HEK293T (cell line): ENCODE measurements at regions not wholly inside any gene's neighbourhood (a gene's known extent, or its start where the extent isn't known, plus 50 kb on each side); places are given as distances from the start of the nearest gene placed in this dataset.

Source experiments
- CTCF ChIA-PET: fragments of 350-600 bp; formaldehyde crosslinking; extraction: SDS; loops from one replicate; lab custom pipeline; 2021; ENCODE audit warnings: antibody characterized with exemption, inconsistent platforms; lab: Yijun Ruan, JAX
- POLR2A ChIA-PET: fragments of 350-600 bp; formaldehyde crosslinking; extraction: SDS; loops from one replicate; lab custom pipeline; 2020; ENCODE audit warnings: antibody characterized with exemption, inconsistent platforms; lab: Yijun Ruan, JAX
- DNase-seq: peaks from one replicate; pipeline ENCODE4 v3.0.0; 2012; ENCODE audit warnings: mixed read lengths; ENCODE audit errors: extremely low spot score
- ARNT ChIP-seq: fragments of 450-650 bp; IDR thresholded peaks from 2 replicates; pipeline ENCODE4 v1.6.1; 2017; ENCODE audit warnings: mild to moderate bottlenecking
- BHLHE40 ChIP-seq: fragments of 450-650 bp; IDR thresholded peaks from 2 replicates; pipeline ENCODE4 v1.6.1; 2016; ENCODE audit warnings: mild to moderate bottlenecking, moderate library complexity, borderline replicate concordance
- CTBP1 ChIP-seq: fragments of 450-650 bp; IDR thresholded peaks from 2 replicates; pipeline ENCODE4 v1.6.1; 2016; ENCODE audit warnings: borderline replicate concordance
- ELF4 ChIP-seq: fragments of 450-650 bp; IDR thresholded peaks from 2 replicates; pipeline ENCODE4 v1.6.1; 2017; ENCODE audit warnings: antibody characterized with exemption
- FOXA1 ChIP-seq: fragments of 450-650 bp; IDR thresholded peaks from 2 replicates; pipeline ENCODE4 v1.6.1; 2016; ENCODE audit warnings: mild to moderate bottlenecking
- FOXK2 ChIP-seq: fragments of 450-650 bp; IDR thresholded peaks from 2 replicates; pipeline ENCODE4 v1.6.1; 2016; ENCODE audit warnings: mild to moderate bottlenecking
- FOXM1 ChIP-seq: fragments of 450-650 bp; IDR thresholded peaks from 2 replicates; pipeline ENCODE4 v1.6.1; 2017; ENCODE audit warnings: mild to moderate bottlenecking, borderline replicate concordance
- HDGF ChIP-seq: fragments of 450-650 bp; IDR thresholded peaks from 2 replicates; pipeline ENCODE4 v1.6.1; 2017; ENCODE audit warnings: antibody characterized with exemption, borderline replicate concordance
- L3MBTL2 ChIP-seq: fragments of 450-650 bp; conservative IDR thresholded peaks from 2 replicates; pipeline ENCODE4 v1.6.1; 2016; ENCODE audit warnings: mild to moderate bottlenecking
- LEF1 ChIP-seq: fragments of 450-650 bp; IDR thresholded peaks from 2 replicates; pipeline ENCODE4 v1.6.1; 2017; ENCODE audit warnings: mild to moderate bottlenecking, borderline replicate concordance
- NFRKB ChIP-seq: fragments of 450-650 bp; IDR thresholded peaks from 2 replicates; pipeline ENCODE4 v1.6.1; 2016; ENCODE audit warnings: mild to moderate bottlenecking, moderate library complexity
- SP1 ChIP-seq: fragments of 450-650 bp; IDR thresholded peaks from 2 replicates; pipeline ENCODE4 v1.6.1; 2017
- SUZ12 ChIP-seq: fragments of 450-650 bp; IDR thresholded peaks from 2 replicates; pipeline ENCODE4 v1.6.1; 2016; ENCODE audit warnings: mild to moderate bottlenecking
- TARDBP ChIP-seq: fragments of 450-650 bp; IDR thresholded peaks from 2 replicates; pipeline ENCODE4 v1.6.1; 2016
- ZNF384 ChIP-seq: fragments of 450-650 bp; IDR thresholded peaks from 2 replicates; pipeline ENCODE4 v1.6.1; 2016
- TF ChIP-seq, protein P1 (sequence below): fragments of 450-650 bp; IDR thresholded peaks from 2 replicates; pipeline ENCODE4 v1.6.1; 2016

DNA sequence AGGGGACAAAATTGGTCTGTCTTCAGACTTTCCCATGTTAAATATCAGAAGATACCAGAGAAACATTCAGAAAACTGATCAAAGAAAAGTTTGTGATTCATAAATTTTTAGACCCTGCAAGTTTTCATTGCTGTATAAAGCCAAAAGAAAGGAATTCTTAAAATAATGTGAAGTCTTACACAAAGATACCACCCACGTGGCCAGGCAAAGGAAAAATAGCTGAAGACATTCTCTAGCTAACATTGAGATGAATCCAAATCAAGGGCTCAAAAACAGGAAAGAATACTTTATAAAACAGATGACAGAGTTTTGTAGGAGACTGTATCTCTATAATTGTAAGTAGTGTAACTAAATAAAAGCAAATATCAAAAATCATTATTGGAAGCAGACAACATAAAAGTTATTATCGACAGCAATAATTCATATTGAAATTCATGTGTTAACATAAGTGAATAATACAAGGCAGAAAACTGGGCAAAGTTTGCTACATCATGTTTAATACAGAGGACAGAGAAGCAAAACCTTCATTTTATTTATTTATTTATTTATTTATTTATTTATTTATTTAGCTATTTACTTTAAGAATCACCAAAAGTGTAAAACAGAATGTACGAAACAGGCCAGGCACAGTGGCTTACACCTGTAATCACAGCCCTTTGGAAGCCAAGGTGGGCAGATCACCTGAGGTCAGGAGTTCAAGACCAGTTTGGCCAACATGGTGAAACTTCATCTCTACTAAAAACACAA is 204.6 kb upstream of the SLIT2 start:
- CTCF ChIA-PET, result no interaction called here
- DNase-seq, result no peak
- POLR2A ChIA-PET, result no interaction called here
- TF ChIP-seq BHLHE40, result no peak
- TF ChIP-seq FOXA1, result no peak
- TF ChIP-seq ZNF384, result no peak
- TF ChIP-seq ELF4, result no peak
- no peak for TF ChIP-seq SP1
- no peak for TF ChIP-seq LEF1
- no peak for TF ChIP-seq TARDBP
- TF ChIP-seq, protein P1, sequence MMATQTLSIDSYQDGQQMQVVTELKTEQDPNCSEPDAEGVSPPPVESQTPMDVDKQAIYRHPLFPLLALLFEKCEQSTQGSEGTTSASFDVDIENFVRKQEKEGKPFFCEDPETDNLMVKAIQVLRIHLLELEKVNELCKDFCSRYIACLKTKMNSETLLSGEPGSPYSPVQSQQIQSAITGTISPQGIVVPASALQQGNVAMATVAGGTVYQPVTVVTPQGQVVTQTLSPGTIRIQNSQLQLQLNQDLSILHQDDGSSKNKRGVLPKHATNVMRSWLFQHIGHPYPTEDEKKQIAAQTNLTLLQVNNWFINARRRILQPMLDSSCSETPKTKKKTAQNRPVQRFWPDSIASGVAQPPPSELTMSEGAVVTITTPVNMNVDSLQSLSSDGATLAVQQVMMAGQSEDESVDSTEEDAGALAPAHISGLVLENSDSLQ, result no peak
- no peak for TF ChIP-seq SUZ12
- no peak for TF ChIP-seq FOXK2
- no peak for TF ChIP-seq CTBP1
- no peak for TF ChIP-seq L3MBTL2
- TF ChIP-seq ARNT, result no peak
- TF ChIP-seq NFRKB, result no peak

DNA sequence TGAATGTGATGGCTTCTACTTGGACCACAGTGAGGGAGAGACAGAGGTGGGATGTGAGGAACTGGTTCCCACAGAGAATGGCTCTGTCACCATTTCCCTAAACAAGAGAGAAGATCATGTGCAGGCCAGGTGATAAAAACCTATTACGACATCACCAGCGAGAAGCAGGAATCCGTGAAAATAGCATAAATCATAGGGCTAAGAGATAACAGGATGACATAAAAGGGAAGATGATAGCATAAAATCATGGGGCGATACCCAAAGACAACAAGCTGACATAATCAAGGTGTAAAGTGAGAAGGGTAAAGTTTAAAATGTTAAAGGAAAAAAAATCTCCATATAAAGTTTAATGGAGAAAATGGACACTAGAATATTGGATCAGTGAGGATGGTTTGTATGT is 205.5 kb upstream of the SLIT2 start:
- TF ChIP-seq, protein P1, result no peak
- ChIA-PET CTCF (no interaction called here), POLR2A (no interaction called here)
- no peak for DNase-seq

DNA sequence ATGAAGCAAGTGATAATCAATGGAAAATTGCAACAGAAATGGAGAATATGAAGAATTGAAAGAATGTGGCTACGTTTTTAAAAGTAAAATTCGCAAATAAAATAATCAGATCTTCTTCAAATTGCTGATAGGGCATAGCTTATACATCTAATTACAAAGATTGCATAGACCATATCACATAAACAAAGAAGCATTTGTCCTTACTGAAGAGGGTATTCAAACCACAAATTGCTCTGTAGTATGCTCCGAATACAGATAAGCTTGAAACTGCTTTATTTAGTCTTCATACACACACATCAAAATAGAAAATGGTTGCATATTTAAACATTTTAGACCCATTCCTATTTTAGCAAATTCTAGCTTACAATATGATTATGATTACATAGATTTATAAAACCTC is 206.7 kb upstream of the SLIT2 start:
- ChIA-PET CTCF (no interaction called here), POLR2A (no interaction called here)
- TF ChIP-seq FOXA1, result no peak
- no peak for DNase-seq

DNA sequence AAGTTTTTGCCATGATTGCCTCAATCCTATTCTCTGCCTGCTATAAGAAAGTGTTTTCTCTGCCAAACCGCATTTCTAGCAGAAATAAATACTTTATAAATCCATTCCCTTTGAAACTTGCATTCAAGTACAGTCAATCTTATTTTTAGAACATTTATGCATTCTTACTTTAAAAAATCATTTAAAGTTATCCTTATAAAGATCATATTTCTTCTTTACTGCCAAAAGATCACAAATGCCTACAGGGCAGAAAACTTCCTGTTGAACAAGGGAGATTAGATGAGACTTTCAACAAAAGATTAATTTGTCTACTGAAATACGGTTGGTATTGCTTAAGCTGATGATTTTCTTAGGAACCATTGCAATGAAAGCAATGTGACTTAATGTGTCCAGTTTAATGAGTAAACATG is 207.2 kb upstream of the SLIT2 start:
- ChIA-PET POLR2A (no interaction called here), CTCF (no interaction called here)
- DNase-seq, result no peak
- TF ChIP-seq NFRKB (no peak), FOXA1 (no peak), TARDBP (no peak), L3MBTL2 (no peak), HDGF (no peak), FOXK2 (no peak)
- TF ChIP-seq, protein P1, result no peak

DNA sequence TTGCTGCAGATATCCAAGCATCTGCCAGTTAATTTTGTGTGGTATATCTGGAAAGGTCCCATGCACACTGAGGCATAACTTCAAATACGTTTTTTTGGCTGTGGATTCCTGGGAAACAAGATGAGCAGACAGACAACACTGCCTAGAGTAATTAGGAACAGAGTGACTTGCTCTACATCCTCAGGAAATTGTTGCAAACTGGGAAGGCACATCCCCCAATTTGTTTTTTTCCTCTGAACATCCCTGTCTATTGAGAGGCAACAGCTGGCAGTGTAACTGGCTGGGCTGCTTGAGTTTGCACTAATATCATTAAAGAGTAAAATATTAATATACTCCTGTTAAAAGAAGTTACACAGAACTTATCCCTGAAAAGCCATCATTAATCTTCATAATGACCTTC is 207.7 kb upstream of the SLIT2 start:
- TF ChIP-seq SP1, result no peak
- TF ChIP-seq FOXA1, result no peak
- no peak for TF ChIP-seq ZNF384
- CTCF ChIA-PET, result no interaction called here
- no peak for DNase-seq
- POLR2A ChIA-PET, result no interaction called here

DNA sequence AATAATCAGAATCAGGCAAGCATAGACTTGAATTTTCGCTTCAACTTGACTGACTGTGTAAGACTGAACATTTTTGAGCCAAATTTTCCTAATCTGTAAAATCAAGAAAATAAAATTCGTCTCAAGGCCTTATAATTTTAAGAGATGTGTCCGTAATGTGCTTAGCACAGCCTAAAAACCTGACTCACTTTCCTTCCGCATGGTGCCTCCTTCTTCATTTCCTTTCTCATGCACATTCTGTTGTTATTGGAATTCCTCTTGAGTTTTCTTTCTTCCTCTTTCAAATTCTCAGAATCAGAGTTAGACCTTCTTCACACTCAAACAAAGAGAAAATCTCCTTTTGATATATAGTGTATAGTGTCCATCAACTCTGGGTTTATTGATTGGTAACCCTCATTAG is 208.9 kb upstream of the SLIT2 start:
- POLR2A ChIA-PET, result no interaction called here
- DNase-seq, result no peak
- CTCF ChIA-PET, result no interaction called here
- no peak for TF ChIP-seq FOXK2
- TF ChIP-seq NFRKB, result no peak
- no peak for TF ChIP-seq FOXA1
- TF ChIP-seq LEF1, result no peak
- TF ChIP-seq ELF4, result no peak
- no peak for TF ChIP-seq ARNT
- no peak for TF ChIP-seq TARDBP
- no peak for TF ChIP-seq L3MBTL2
- TF ChIP-seq BHLHE40, result no peak
- TF ChIP-seq HDGF, result no peak
- TF ChIP-seq SUZ12, result no peak
- no peak for TF ChIP-seq FOXM1

DNA sequence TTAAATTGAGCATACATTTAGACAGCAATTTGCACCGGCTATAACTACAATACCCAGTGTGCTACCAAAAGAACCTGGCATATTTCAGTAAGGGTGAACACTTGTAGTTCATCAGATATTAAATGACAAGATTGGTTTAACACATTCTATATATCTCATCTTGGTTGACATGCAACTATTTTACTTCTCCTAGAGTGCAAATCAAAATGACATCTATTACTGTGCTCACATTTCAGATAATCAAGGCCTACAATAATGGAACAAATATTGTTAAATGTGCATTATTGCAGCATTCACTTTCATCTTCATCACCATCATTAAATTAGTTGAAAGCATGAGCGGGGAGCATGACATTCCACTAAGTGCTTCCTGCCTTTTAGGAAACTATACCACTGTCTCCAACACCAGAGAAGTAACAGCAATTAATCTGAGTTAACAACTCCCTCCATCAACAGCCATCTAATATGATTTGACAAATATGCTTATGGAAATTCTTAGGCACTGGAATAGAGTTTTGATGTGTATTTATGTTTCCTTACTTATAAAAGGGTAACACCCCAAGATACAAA is 209.8 kb upstream of the SLIT2 start:
- ChIA-PET CTCF (no interaction called here), POLR2A (no interaction called here)
- no peak for TF ChIP-seq ELF4
- TF ChIP-seq FOXM1, result no peak
- no peak for TF ChIP-seq NFRKB
- no peak for TF ChIP-seq BHLHE40
- no peak for TF ChIP-seq HDGF
- no peak for TF ChIP-seq CTBP1
- no peak for TF ChIP-seq L3MBTL2
- no peak for TF ChIP-seq ARNT
- TF ChIP-seq FOXA1, result no peak
- no peak for TF ChIP-seq SUZ12
- TF ChIP-seq, protein P1, result no peak
- no peak for TF ChIP-seq LEF1
- TF ChIP-seq SP1, result no peak
- TF ChIP-seq TARDBP, result no peak
- no peak for TF ChIP-seq ZNF384
- no peak for TF ChIP-seq FOXK2
- no peak for DNase-seq
